Parathyroid adenoma (tissue), 2 donors: ENCODE measurements at regions not wholly inside any gene's neighbourhood (a gene's known extent, or its start where the extent isn't known, plus 50 kb on each side); places are given as distances from the start of the nearest gene placed in this dataset.

ENCODE experiments used
- H2AFZ ChIP-seq: fragments of 300-600 bp; sonication (generic); one replicate; pipeline ENCODE4 v1.7.0; 2017; ENCODE audit warnings: antibody characterized with exemption, mild to moderate bottlenecking
- H3K27ac ChIP-seq: fragments of 300-600 bp; sonication (generic); one replicate; pipeline ENCODE4 v1.7.0; 2017
- H3K27me3 ChIP-seq: fragments of 300-600 bp; sonication (generic); one replicate; pipeline ENCODE4 v1.7.0; 2017; ENCODE audit warnings: low read length; ENCODE audit not compliant: control insufficient read depth, insufficient read depth
- H3K36me3 ChIP-seq: fragments of 300-600 bp; sonication (generic); one replicate; pipeline ENCODE4 v1.7.0; 2017; ENCODE audit warnings: low read length; ENCODE audit not compliant: control insufficient read depth, insufficient read depth
- H3K4me1 ChIP-seq: fragments of 300-600 bp; sonication (generic); one replicate; pipeline ENCODE4 v1.7.0; 2017; ENCODE audit warnings: control low read depth
- H3K4me2 ChIP-seq: fragments of 300-600 bp; sonication (generic); one replicate; pipeline ENCODE4 v1.7.0; 2017; ENCODE audit warnings: low read length
- H3K4me3 ChIP-seq: fragments of 300-600 bp; sonication (generic); one replicate; pipeline ENCODE4 v1.7.0; 2017; ENCODE audit warnings: low read depth, low read length
- H3K79me2 ChIP-seq: fragments of 300-600 bp; sonication (generic); one replicate; pipeline ENCODE4 v1.7.0; 2017; ENCODE audit warnings: control low read depth
- H3K9ac ChIP-seq: fragments of 300-600 bp; sonication (generic); one replicate; pipeline ENCODE4 v1.7.0; 2017; ENCODE audit warnings: mild to moderate bottlenecking
- H3K9me3 ChIP-seq: fragments of 300-600 bp; sonication (generic); one replicate; pipeline ENCODE4 v1.7.0; 2017; ENCODE audit warnings: low read length; ENCODE audit not compliant: control insufficient read depth
- TF ChIP-seq, protein P1 (sequence below): fragments of 300-600 bp; sonication (generic); IDR thresholded peaks from one replicate; pipeline ENCODE4 v1.7.0; 2017; ENCODE audit warnings: antibody characterized with exemption, mild to moderate bottlenecking
- donor health status: primary hyperparathyroidism.

DNA sequence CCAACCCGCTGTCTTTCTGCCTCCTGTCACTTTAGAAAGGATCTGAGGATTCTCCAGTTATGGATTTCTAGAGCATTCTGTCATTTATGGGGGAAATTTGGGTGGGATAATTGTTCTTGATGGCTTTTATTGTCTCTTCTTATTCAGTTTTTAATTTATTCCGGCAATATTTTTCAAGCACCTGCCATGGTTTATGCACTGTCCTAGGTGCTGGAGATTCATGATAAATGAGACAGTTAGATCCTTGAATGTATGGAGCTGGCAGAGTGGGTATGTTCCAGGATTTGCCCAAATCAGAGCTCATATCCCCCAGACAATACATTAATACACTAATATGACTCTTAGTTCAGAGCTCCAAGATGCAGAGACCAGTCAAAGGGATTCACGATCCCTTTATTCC is 146.8 kb upstream of the PRKCQ start:
- Histone ChIP-seq H3K27ac (no peak overlapping the region), H3K27me3 (no peaks in the 10 kb centered on the region), H3K4me1 (no peaks in the 10 kb centered on the region), H3K79me2 (no peaks in the 10 kb centered on the region), H3K4me2 (no peak overlapping the region), H3K9me3 (no peaks in the 10 kb centered on the region), H3K36me3 (no peaks in the 10 kb centered on the region), H3K4me3 (no peak overlapping the region), H3K9ac (no peak overlapping the region), H2AFZ (no peak overlapping the region)
- TF ChIP-seq, protein P1, sequence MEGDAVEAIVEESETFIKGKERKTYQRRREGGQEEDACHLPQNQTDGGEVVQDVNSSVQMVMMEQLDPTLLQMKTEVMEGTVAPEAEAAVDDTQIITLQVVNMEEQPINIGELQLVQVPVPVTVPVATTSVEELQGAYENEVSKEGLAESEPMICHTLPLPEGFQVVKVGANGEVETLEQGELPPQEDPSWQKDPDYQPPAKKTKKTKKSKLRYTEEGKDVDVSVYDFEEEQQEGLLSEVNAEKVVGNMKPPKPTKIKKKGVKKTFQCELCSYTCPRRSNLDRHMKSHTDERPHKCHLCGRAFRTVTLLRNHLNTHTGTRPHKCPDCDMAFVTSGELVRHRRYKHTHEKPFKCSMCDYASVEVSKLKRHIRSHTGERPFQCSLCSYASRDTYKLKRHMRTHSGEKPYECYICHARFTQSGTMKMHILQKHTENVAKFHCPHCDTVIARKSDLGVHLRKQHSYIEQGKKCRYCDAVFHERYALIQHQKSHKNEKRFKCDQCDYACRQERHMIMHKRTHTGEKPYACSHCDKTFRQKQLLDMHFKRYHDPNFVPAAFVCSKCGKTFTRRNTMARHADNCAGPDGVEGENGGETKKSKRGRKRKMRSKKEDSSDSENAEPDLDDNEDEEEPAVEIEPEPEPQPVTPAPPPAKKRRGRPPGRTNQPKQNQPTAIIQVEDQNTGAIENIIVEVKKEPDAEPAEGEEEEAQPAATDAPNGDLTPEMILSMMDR, result no peak

DNA sequence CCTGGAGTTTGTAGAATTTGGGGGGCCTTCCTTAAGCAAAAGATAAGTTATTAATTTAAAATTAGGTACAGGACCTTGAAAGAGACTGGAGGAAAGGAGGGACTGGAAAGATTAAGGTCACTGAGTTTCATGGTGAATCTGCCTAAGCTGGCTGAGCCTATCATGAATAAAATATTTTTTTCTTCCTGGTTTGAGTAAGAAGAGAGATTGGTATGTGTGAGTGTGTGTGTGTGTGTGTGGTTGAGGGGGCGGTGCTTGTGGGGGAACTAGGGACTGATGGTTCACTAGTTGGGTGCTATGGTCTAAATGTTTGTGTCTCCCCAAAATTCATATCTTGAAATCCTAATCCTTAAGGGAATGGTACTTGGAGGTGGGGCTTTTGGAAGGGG is 142.5 kb upstream of the PRKCQ start:
- Histone ChIP-seq H3K27me3 (no peaks in the 10 kb centered on the region), H3K9me3 (no peaks in the 10 kb centered on the region), H3K9ac (no peak overlapping the region), H2AFZ (no peak overlapping the region), H3K4me3 (no peak overlapping the region), H3K4me2 (no peak overlapping the region), H3K79me2 (no peaks in the 10 kb centered on the region), H3K4me1 (no peaks in the 10 kb centered on the region), H3K36me3 (no peaks in the 10 kb centered on the region), H3K27ac (no peak overlapping the region)
- TF ChIP-seq, protein P1, result no peak

DNA sequence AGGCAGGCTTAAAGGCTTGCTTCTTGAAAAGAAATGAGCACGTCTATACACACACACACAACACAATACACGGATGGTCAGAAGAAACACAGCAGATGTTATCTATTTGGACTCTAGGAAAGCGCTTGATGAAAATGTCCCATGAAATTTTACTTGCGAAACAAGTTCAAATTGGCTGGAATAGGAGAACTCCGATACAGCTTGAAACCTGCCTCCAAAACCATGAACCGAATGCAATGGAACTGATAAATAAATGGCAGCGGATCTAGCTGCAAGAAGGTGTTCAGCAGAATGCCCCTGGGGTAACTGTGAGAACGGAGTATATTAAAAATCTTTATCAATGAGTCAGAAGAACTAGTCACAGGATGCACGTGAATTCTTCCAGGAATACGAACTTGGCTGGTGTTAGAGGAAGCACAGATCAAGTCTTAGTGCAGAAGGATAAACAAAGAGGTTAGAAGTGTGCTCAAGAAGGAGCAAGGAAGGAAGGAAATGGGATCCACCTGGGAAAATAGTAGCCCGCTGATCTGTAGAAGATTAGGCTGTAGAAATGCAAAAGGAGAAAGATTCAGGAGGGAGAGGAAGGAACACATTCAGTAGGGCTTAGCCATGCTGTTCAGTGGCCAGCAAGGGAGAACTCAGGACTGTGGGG is 142.0 kb upstream of the PRKCQ start:
- Histone ChIP-seq H3K4me3 (no peak overlapping the region), H2AFZ (no peak overlapping the region), H3K4me2 (no peak overlapping the region), H3K4me1 (no peaks in the 10 kb centered on the region), H3K27ac (no peak overlapping the region), H3K36me3 (no peaks in the 10 kb centered on the region), H3K79me2 (no peaks in the 10 kb centered on the region), H3K27me3 (no peaks in the 10 kb centered on the region), H3K9me3 (no peaks in the 10 kb centered on the region), H3K9ac (no peak overlapping the region)
- TF ChIP-seq, protein P1, result no peak

DNA sequence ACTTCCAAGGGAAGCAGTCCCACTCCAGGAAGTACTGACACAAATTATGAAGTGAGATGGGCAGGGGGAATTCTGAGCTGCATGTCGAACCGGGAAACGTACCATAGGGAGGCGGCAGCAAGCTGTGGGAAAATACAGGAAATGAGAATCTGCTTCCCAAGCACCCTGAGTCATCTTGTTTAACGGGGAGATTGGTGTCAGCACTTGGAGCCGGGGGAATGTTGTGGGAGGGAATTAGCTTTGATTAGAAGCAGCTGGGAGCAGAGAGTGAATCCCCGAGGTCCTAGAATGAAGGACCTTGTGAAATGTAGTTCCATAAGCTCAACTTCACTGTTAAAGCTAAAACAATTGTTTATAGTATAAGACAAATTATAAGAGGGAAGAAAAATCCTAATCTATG is 141.4 kb upstream of the PRKCQ start:
- TF ChIP-seq, protein P1, result no peak
- Histone ChIP-seq H2AFZ (no peak overlapping the region), H3K4me1 (no peaks in the 10 kb centered on the region), H3K9me3 (no peaks in the 10 kb centered on the region), H3K36me3 (no peaks in the 10 kb centered on the region), H3K27me3 (no peaks in the 10 kb centered on the region), H3K27ac (no peak overlapping the region), H3K79me2 (no peaks in the 10 kb centered on the region), H3K4me3 (no peak overlapping the region), H3K9ac (no peak overlapping the region), H3K4me2 (no peak overlapping the region)

DNA sequence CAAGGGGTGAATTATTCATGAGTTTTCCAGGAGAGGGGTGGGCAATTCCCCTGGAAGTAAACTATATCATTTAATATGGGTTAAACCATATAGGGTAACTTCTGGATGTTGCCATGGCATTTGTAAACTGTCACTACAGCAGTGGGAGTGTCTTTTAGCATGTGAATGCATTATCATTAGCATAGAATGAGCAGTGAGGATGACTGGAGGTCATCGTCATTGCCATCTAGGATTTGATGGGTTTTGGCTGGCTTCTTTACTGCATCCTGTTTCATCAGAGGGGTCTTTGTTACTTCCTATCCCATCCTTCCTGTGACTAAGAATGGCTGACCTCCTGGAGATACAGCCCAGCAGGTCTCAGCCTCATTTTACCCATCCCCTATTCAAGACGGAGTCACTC is 139.5 kb upstream of the PRKCQ start:
- H2AFZ ChIP-seq, result no peak overlapping the region
- no peaks in the 10 kb centered on the region for H3K9me3 ChIP-seq
- H3K36me3 ChIP-seq, result no peaks in the 10 kb centered on the region
- no peaks in the 10 kb centered on the region for H3K27me3 ChIP-seq
- no peak overlapping the region for H3K4me2 ChIP-seq
- H3K9ac ChIP-seq, result no peak overlapping the region
- H3K4me3 ChIP-seq, result no peak overlapping the region
- H3K4me1 ChIP-seq, result no peaks in the 10 kb centered on the region
- TF ChIP-seq, protein P1, result no peak
- no peak overlapping the region for H3K27ac ChIP-seq
- no peaks in the 10 kb centered on the region for H3K79me2 ChIP-seq
